ENCODE measurements at regions not wholly inside any gene's neighbourhood (a gene's known extent, or its start where the extent isn't known, plus 50 kb on each side); places are given as distances from the start of the nearest gene placed in this dataset.

GRCh38 chr22:27453725-27454124, 347.8 kb downstream of the MN1 start:
- Histone ChIP-seq H3K4me2 (ENCODE audit: control insufficient read depth, extremely low read depth, insufficient read depth, low read depth, low read length) (no peak overlapping the region), H3K27ac (ENCODE audit: control insufficient read depth, insufficient read depth, low read length) (no peak overlapping the region), H3K9me1 (ENCODE audit: control insufficient read depth, extremely low read depth, insufficient read depth, low read length) (no peaks in the 10 kb centered on the region), H2AFZ (ENCODE audit: control insufficient read depth, low read length) (no peak overlapping the region), H3K36me3 (ENCODE audit: control insufficient read depth in 2 of 2, extremely low read depth in 1 of 2, insufficient read depth in 2 of 2, low read length in 2 of 2) (no peaks in the 10 kb centered on the region), H3K9ac (ENCODE audit: control insufficient read depth, extremely low read depth, insufficient read depth, low read length) (no peak overlapping the region), H3K27me3 (ENCODE audit: control insufficient read depth, extremely low read depth, insufficient read depth, low read length) (no peaks in the 10 kb centered on the region), H3K4me3 (ENCODE audit: control insufficient read depth in 2 of 3, extremely low read depth in 1 of 3, insufficient read depth in 2 of 3, low read depth in 1 of 3, low read length in 3 of 3) (no peak overlapping the region), H3K9me3 (ENCODE audit: control insufficient read depth, low read depth, low read length) (no peaks in the 10 kb centered on the region), H3K79me2 (ENCODE audit: control insufficient read depth, insufficient read depth, low read length) (no peaks in the 10 kb centered on the region), H3K4me1 (ENCODE audit: control insufficient read depth, extremely low read depth, insufficient read depth, low read length) (peaks cover 31% of the 10 kb centered on the region), H4K20me1 (ENCODE audit: control insufficient read depth, extremely low read depth, insufficient read depth, low read length) (no peaks in the 10 kb centered on the region)
- no peak for DNase-seq (ENCODE audit: low read depth, low spot score)
- dilution Hi-C loops (cut with MboI; ENCODE audit: extremely low pct_ligation_motif_present, low sequenced_read_pairs): no loop called here
- no peak for FAIRE-seq
- TF ChIP-seq EZH2 (IDR thresholded peaks at IDR 0.05; ENCODE audit: low read length) (no peak), CTCF (optimal IDR thresholded peaks at IDR 0.05 in 1 of 3, IDR thresholded peaks at IDR 0.05 in 1 of 3, conservative IDR thresholded peaks at IDR 0.05 in 1 of 3; ENCODE audit: extremely low read depth in 1 of 3, insufficient read depth in 2 of 3, low read length in 3 of 3) (no peak)

GRCh38 chr22:27454807-27455450, 346.6 kb downstream of the MN1 start:
- Histone ChIP-seq H3K27me3 (ENCODE audit: control insufficient read depth, extremely low read depth, insufficient read depth, low read length) (no peaks in the 10 kb centered on the region), H3K9me1 (ENCODE audit: control insufficient read depth, extremely low read depth, insufficient read depth, low read length) (no peaks in the 10 kb centered on the region), H3K4me2 (ENCODE audit: control insufficient read depth, extremely low read depth, insufficient read depth, low read depth, low read length) (no peak overlapping the region), H3K79me2 (ENCODE audit: control insufficient read depth, insufficient read depth, low read length) (no peaks in the 10 kb centered on the region), H3K4me3 (ENCODE audit: control insufficient read depth in 2 of 3, extremely low read depth in 1 of 3, insufficient read depth in 2 of 3, low read depth in 1 of 3, low read length in 3 of 3) (no peak overlapping the region), H3K27ac (ENCODE audit: control insufficient read depth, insufficient read depth, low read length) (no peak overlapping the region), H3K9me3 (ENCODE audit: control insufficient read depth, low read depth, low read length) (no peaks in the 10 kb centered on the region), H3K36me3 (ENCODE audit: control insufficient read depth in 2 of 2, extremely low read depth in 1 of 2, insufficient read depth in 2 of 2, low read length in 2 of 2) (no peaks in the 10 kb centered on the region), H3K9ac (ENCODE audit: control insufficient read depth, extremely low read depth, insufficient read depth, low read length) (no peak overlapping the region), H4K20me1 (ENCODE audit: control insufficient read depth, extremely low read depth, insufficient read depth, low read length) (no peaks in the 10 kb centered on the region), H2AFZ (ENCODE audit: control insufficient read depth, low read length) (no peak overlapping the region), H3K4me1 (ENCODE audit: control insufficient read depth, extremely low read depth, insufficient read depth, low read length) (peaks cover 31% of the 10 kb centered on the region)
- DNase-seq (ENCODE audit: low read depth, low spot score): no peak
- dilution Hi-C loops (cut with MboI; ENCODE audit: extremely low pct_ligation_motif_present, low sequenced_read_pairs): no loop called here
- TF ChIP-seq CTCF (optimal IDR thresholded peaks at IDR 0.05 in 1 of 3, IDR thresholded peaks at IDR 0.05 in 1 of 3, conservative IDR thresholded peaks at IDR 0.05 in 1 of 3; ENCODE audit: extremely low read depth in 1 of 3, insufficient read depth in 2 of 3, low read length in 3 of 3) (no peak), EZH2 (IDR thresholded peaks at IDR 0.05; ENCODE audit: low read length) (no peak)
- no peak for FAIRE-seq

Data from keratinocyte (primary cell).